ENCODE measurements at regions not wholly inside any gene's neighbourhood (a gene's known extent, or its start where the extent isn't known, plus 50 kb on each side); places are given as distances from the start of the nearest gene placed in this dataset.

- no peak overlapping the region for H2BK12ac ChIP-seq (ENCODE audit: insufficient read length, low read depth, low read length)
- Mint-ChIP-seq H3K27me3 (ENCODE audit: low read depth) (no peaks in the 10 kb centered on the region), H3K9me3 (no peaks in the 10 kb centered on the region; a peak in 1 of 5 replicates), H3K36me3 (ENCODE audit: insufficient read depth in 1 of 3, low read depth in 3 of 3) (no peaks in the 10 kb centered on the region), H3K4me1 (peaks cover 1 to 4% of the 10 kb centered on the region in 2 experiments; a peak in 3 of 4 replicates), H3K4me3 (no peak overlapping the region), H3K27ac (no peak overlapping the region)
- H3K23me2 ChIP-seq (ENCODE audit: insufficient read length, low read depth, low read length, poor library complexity, severe bottlenecking): no peaks in the 10 kb centered on the region
- H2BK5ac ChIP-seq (ENCODE audit: insufficient read length, low read length): no peak overlapping the region
- no peak overlapping the region for H4K8ac ChIP-seq (replicated peaks; ENCODE audit: insufficient read length, low read depth, low read length)
- no peak overlapping the region for H3T11ph ChIP-seq (ENCODE audit: low read length)
- no peaks in the 10 kb centered on the region for H3K4me1 ChIP-seq (ENCODE audit: insufficient read depth, low read length)
- H3K14ac ChIP-seq (ENCODE audit: insufficient read depth, low read length): no peak overlapping the region
- H2BK120ac ChIP-seq (ENCODE audit: low read depth, low read length, poor library complexity, severe bottlenecking): no peak overlapping the region
- no peaks in the 10 kb centered on the region for H3K79me2 ChIP-seq (ENCODE audit: insufficient read depth, low read length)
- no peaks in the 10 kb centered on the region for H3K79me1 ChIP-seq (ENCODE audit: insufficient read depth, low read depth, low read length, poor library complexity, severe bottlenecking)
- no peak overlapping the region for H2AK5ac ChIP-seq (ENCODE audit: insufficient read length, low read length)
- no peaks in the 10 kb centered on the region for H4K20me1 ChIP-seq (ENCODE audit: control insufficient read depth, insufficient read depth, insufficient read length)
- H3K27me3 ChIP-seq (ENCODE audit: insufficient read depth, low read length): no peaks in the 10 kb centered on the region
- H3K4me2 ChIP-seq (ENCODE audit: insufficient read depth, insufficient read length, low read length): no peak overlapping the region
- no peak overlapping the region for H3K18ac ChIP-seq (ENCODE audit: insufficient read length, low read depth, low read length)
- TF ChIP-seq, protein P1, sequence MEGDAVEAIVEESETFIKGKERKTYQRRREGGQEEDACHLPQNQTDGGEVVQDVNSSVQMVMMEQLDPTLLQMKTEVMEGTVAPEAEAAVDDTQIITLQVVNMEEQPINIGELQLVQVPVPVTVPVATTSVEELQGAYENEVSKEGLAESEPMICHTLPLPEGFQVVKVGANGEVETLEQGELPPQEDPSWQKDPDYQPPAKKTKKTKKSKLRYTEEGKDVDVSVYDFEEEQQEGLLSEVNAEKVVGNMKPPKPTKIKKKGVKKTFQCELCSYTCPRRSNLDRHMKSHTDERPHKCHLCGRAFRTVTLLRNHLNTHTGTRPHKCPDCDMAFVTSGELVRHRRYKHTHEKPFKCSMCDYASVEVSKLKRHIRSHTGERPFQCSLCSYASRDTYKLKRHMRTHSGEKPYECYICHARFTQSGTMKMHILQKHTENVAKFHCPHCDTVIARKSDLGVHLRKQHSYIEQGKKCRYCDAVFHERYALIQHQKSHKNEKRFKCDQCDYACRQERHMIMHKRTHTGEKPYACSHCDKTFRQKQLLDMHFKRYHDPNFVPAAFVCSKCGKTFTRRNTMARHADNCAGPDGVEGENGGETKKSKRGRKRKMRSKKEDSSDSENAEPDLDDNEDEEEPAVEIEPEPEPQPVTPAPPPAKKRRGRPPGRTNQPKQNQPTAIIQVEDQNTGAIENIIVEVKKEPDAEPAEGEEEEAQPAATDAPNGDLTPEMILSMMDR (conservative IDR thresholded peaks at IDR 0.05): no peak
- DNase-seq: no peak
- H3K9ac ChIP-seq (ENCODE audit: extremely low read depth, insufficient read length, low read length): no peak overlapping the region
- H3K23ac ChIP-seq (ENCODE audit: insufficient read length, low read depth, low read length): no peak overlapping the region
- WGBS (ENCODE audit: extremely low coverage, insufficient read length, low lambda C conversion rate): no CpG with 5 or more reads among the region's 3 CpGs
- H3K56ac ChIP-seq (ENCODE audit: insufficient read length, low read depth, low read length): no peak overlapping the region
- no peak overlapping the region for H3K4ac ChIP-seq (ENCODE audit: low read depth, low read length)
- no peak overlapping the region for H4K91ac ChIP-seq (ENCODE audit: insufficient read length, low read depth, low read length)
- no peak overlapping the region for H2BK20ac ChIP-seq (ENCODE audit: low read depth, low read length, poor library complexity, severe bottlenecking)
- H4K5ac ChIP-seq (ENCODE audit: insufficient read length, low read depth, low read length): no peak overlapping the region
- no peak overlapping the region for H3K27ac ChIP-seq (ENCODE audit: insufficient read length, low read depth, low read length)
- H2BK15ac ChIP-seq (ENCODE audit: low read depth, low read length): no peak overlapping the region
- no peaks in the 10 kb centered on the region for H3K9me3 ChIP-seq (ENCODE audit: control insufficient read depth, low read depth, low read length)
- no peak overlapping the region for H2AFZ ChIP-seq (ENCODE audit: low read length)
These were observed 240.5 kb downstream of the TRIB2 start for GRCh38 chr2:12957251-12957650.
